Common myeloid progenitor, CD34-positive (primary cell): ENCODE measurements at regions not wholly inside any gene's neighbourhood (a gene's known extent, or its start where the extent isn't known, plus 50 kb on each side); places are given as distances from the start of the nearest gene placed in this dataset.
"Not testable (repeated sequence)": the region's sequence is repeated elsewhere in the genome, so short reads cannot be mapped to it uniquely, and the experiment has no call there.

Experiments used
- CTCF ChIA-PET: fragments of 350-600 bp; sonication (Branson Sonifier 250); formaldehyde crosslinking; loops from one replicate; lab custom pipeline; 2021; ENCODE audit warnings: antibody characterized with exemption; lab: Charles Lee
- POLR2A ChIA-PET: fragments of 350-600 bp; sonication (Branson Sonifier 250); formaldehyde crosslinking; loops from one replicate; lab custom pipeline; 2021; ENCODE audit warnings: antibody characterized with exemption; lab: Charles Lee
- DNase-seq, 3 donors: peaks; one replicate each; pipeline versions ENCODE4 v3.0.0 to v3.0.0-alpha.2; 2013
- H3K27ac ChIP-seq, 2 experiments: 1 replicate in 1 of 2; 2 replicates in 1 of 2; pipeline ENCODE4 v1.7.0; 2013; ENCODE audit warnings: inconsistent platforms in 2 of 2, low read length in 2 of 2, mild to moderate bottlenecking in 2 of 2, low read depth in 1 of 2, moderate library complexity in 1 of 2; ENCODE audit not compliant: severe bottlenecking in 2 of 2, insufficient read depth in 1 of 2, poor library complexity in 1 of 2
- H3K27me3 ChIP-seq, 5 experiments: replicated peaks in 2 of 5; 1 replicate in 3 of 5; 2 replicates in 2 of 5; pipeline versions ENCODE4 v1.6.1 to v1.7.0; 2013; ENCODE audit warnings: low read length in 4 of 5, mild to moderate bottlenecking in 2 of 5, moderate library complexity in 2 of 5, inconsistent platforms in 1 of 5; ENCODE audit not compliant: insufficient read depth in 5 of 5, control insufficient read depth in 4 of 5
- H3K36me3 ChIP-seq, 4 experiments: 1 replicate in 2 of 4; 2 replicates in 2 of 4; pipeline versions ENCODE4 v1.6.1 to v1.7.0; 2013; ENCODE audit warnings: low read length in 3 of 4, control low read depth in 1 of 4, mild to moderate bottlenecking in 1 of 4; ENCODE audit not compliant: control insufficient read depth in 4 of 4, insufficient read depth in 4 of 4
- H3K4me1 ChIP-seq, 4 experiments: 1 replicate in 3 of 4; 2 replicates in 1 of 4; pipeline versions ENCODE4 v1.6.1 to v1.7.1; 2013; ENCODE audit warnings: low read length in 3 of 4, mild to moderate bottlenecking in 3 of 4, control low read depth in 1 of 4, inconsistent platforms in 1 of 4, moderate library complexity in 1 of 4; ENCODE audit not compliant: control insufficient read depth in 4 of 4, insufficient read depth in 4 of 4; ENCODE audit errors: control extremely low read depth in 1 of 4
- H3K4me3 ChIP-seq, 7 experiments: 1 replicate in 4 of 7; 2 replicates in 3 of 7; pipeline versions ENCODE4 v1.5.1 to v1.7.0; 2013; ENCODE audit warnings: mild to moderate bottlenecking in 7 of 7, low read length in 6 of 7, moderate library complexity in 6 of 7, inconsistent platforms in 2 of 7, low read depth in 2 of 7, control low read depth in 1 of 7; ENCODE audit not compliant: insufficient read depth in 4 of 7, control insufficient read depth in 1 of 7; ENCODE audit errors: extremely low read depth in 1 of 7
- H3K9me3 ChIP-seq, 5 experiments: 1 replicate in 4 of 5; 2 replicates in 1 of 5; pipeline versions ENCODE4 v1.6.1 to v1.7.1; 2013; ENCODE audit warnings: low read length in 4 of 5, mild to moderate bottlenecking in 2 of 5, inconsistent platforms in 1 of 5, low read depth in 1 of 5, moderate library complexity in 1 of 5; ENCODE audit not compliant: control insufficient read depth in 4 of 5, insufficient read depth in 2 of 5; ENCODE audit errors: control extremely low read depth in 1 of 5
- WGBS: methylation state at CpG from one replicate; pipeline ENCODE4 v1.1.5; 2013; ENCODE audit not compliant: insufficient coverage; 5-methylcytosine and 5-hydroxymethylcytosine counted together

DNA sequence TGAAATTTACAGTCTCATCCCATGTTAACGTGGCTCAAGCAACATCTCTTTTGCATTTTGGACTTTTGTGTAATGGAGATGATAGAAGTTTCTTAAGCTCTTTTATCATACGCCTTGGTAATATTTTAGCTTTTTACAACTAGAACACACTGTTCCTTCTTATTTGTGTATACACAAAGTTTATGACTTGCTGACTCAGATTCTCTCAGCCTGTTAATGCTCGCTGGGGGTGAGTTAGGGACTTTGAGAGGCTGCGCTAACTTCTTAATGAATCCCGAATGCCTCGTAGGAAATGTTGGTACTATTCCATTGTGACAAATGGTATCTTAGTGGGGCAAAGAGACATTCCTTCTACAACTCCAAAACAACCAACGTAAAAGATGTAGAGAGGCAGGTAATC is 509.7 kb downstream of the DOK5 start:
- Histone ChIP-seq H3K36me3 (no peaks in the 10 kb centered on the region), H3K9me3 (no peaks in the 10 kb centered on the region), H3K27ac (no peak overlapping the region), H3K27me3 (no peaks in the 10 kb centered on the region), H3K4me3 (no peak overlapping the region), H3K4me1 (no peaks in the 10 kb centered on the region)
- no peak for DNase-seq
- 90% methylated on average over 2 of the region's 7 CpGs for WGBS
- ChIA-PET POLR2A (no interaction called here), CTCF (no interaction called here)

DNA sequence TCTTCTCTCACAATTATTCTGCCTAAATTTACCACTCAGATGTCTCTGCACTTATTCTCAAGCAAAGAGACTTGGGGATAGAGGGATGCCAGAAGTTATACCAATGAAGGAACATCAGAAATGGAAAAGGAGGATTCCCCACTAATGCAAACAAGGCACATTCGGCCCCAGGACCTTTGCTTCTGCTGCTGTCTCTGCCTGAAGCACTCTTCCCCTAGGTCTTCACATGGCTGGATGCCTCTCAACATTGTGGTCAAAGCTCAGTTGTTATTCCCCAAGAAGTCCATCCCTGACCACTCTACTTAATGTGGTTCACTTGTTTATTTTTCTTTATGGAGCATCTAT is 508.7 kb downstream of the DOK5 start:
- DNase-seq, result no peak
- CTCF ChIA-PET, result no interaction called here

DNA sequence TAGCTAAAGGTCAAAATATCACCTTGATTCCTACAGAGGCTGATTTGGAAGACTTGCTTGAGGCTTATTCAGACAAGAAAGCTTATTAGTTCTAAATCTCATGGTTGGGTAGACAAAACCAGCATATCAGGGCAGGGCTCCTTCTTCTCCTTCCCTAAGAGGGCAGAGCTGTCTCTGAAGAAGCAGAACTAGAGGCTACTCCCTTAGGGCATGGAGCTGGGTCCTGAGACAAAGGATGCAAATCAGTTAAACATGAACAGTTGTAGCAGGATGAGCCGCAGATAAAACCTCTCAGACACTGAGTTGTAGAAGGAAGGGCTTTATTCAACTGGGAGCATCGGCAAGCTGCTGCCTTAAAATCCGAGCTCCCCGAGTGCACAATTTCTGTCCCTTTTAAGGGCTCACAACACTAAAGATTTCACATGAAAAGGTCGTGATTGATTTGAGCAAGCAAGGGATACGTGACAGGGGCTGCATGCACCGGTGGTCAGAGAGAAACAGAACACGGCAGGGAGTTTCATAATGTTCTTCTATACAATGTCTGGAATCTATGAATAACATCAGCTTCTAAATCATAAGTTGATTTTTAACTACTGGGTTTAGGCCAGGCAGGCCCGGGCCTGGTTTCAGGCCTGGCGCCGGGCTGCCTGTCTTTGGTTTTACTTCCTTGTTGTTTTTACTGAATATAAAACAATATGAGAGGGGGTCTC is 508.2 kb downstream of the DOK5 start:
- H3K27ac ChIP-seq, DNase-seq, H3K27me3 ChIP-seq, H3K9me3 ChIP-seq, CTCF ChIA-PET, H3K36me3 ChIP-seq, POLR2A ChIA-PET, H3K4me3 ChIP-seq, H3K4me1 ChIP-seq: not testable (repeated sequence)
- 100% methylated on average over 1 of the region's 11 CpGs for WGBS

More for the DNA sequence above, 508.7 kb downstream of the DOK5 start:
- Histone ChIP-seq H3K9me3 (no peaks in the 10 kb centered on the region), H3K27me3 (no peaks in the 10 kb centered on the region), H3K27ac (no peak overlapping the region), H3K4me1 (no peaks in the 10 kb centered on the region), H3K36me3 (no peaks in the 10 kb centered on the region), H3K4me3 (no peak overlapping the region)
- WGBS, result 86% methylated on average over 1 of the region's 1 CpG
- POLR2A ChIA-PET, result no interaction called here

DNA sequence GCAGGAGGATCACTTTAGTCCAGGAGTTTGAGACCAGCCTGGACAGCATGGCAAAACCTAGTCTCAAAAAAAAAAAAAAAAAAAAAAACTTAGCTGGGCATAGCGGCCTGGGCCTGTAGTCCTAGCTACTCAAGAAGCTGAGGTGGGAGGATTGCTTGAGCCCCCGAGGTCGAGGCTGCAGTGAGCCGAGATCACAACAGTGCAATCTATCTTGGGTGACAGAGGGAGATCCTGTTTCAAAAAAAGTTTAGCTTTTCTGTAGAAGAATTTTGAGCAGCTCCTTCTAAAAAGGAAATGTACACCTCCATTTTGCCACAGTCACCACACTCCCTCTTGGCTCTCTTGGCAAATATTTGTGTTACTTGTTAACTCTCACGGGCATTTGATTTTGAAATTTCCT is 505.8 kb downstream of the DOK5 start:
- no peak overlapping the region for H3K27ac ChIP-seq
- no peaks in the 10 kb centered on the region for H3K9me3 ChIP-seq
- CTCF ChIA-PET, result no interaction called here
- H3K27me3 ChIP-seq, result no peaks in the 10 kb centered on the region
- H3K4me3 ChIP-seq, result no peak overlapping the region
- H3K36me3 ChIP-seq, result no peaks in the 10 kb centered on the region
- WGBS, result no CpG with 5 or more reads among the region's 5 CpGs
- no peaks in the 10 kb centered on the region for H3K4me1 ChIP-seq
- no peak for DNase-seq
- POLR2A ChIA-PET, result no interaction called here

DNA sequence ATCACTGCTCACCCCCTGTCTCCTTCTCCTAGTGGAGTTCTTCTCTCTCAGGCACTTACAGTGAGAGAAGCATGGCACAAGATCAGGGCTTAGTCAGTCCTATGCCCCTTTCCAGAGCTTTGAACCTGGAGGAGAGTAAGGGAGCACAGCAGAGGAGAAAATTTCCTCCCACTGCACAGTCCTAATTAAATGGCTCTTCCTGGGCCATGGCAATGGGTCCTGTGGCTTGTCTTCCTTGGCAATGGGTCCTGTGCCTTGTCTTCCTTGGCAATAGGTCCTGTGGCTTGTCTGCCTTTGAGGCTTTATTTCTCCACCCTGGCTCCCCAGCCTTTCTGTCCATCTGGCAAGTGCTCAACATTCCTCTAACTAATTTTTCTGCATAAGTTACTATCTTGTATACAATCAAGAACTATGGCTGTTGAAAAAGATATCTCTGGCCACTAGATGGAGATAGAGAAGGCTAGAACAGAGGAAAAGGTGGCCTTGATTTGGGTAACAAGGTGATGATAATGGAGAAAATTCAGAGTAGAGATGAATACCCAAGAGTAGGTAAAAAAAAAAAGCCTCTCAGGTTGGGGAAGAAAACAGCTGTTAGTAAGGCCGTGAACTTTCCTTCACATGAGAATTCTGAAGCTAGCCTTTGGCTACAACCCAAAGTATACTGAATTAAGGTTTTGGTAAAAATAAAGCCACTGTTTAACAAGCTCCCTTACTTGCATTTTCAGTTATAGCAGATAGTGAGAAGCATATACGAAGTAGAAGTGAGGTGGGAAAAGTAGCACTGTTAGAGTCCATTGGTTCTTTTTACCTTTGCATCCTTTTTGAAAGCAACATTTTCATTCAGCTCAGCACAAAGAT is 504.9 kb downstream of the DOK5 start:
- no peak for DNase-seq
- POLR2A ChIA-PET, result no interaction called here
- H3K27ac ChIP-seq, result no peak overlapping the region
- no peaks in the 10 kb centered on the region for H3K9me3 ChIP-seq
- H3K4me3 ChIP-seq, result no peak overlapping the region
- no peaks in the 10 kb centered on the region for H3K4me1 ChIP-seq
- H3K27me3 ChIP-seq, result no peaks in the 10 kb centered on the region
- no peaks in the 10 kb centered on the region for H3K36me3 ChIP-seq
- CTCF ChIA-PET, result no interaction called here
- WGBS, result no CpG with 5 or more reads among the region's 2 CpGs

DNA sequence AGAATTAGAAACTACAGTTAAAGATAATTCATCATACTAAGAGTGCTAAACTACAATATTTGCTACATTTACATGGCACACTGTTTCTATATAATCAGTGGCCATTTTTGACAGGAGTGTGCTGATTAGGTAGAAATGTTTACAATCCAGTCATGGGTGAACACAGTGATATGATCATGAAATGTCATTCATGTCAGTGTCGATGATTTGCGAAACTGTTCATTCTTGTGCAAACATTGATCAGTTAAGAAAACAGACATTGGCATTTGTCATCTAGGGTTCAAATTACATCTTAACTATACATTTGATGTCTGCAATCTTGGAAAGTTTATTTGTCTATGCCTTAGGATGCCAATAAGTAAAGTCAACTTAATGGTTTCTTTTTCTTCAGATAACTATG is 474.9 kb downstream of the DOK5 start:
- H3K4me1 ChIP-seq, result no peaks in the 10 kb centered on the region
- ChIA-PET POLR2A (no interaction called here), CTCF (no interaction called here)
- DNase-seq, result no peak
- no peak overlapping the region for H3K27ac ChIP-seq
- H3K36me3 ChIP-seq, result no peaks in the 10 kb centered on the region
- no peak overlapping the region for H3K4me3 ChIP-seq
- no peaks in the 10 kb centered on the region for H3K27me3 ChIP-seq
- no peaks in the 10 kb centered on the region for H3K9me3 ChIP-seq
- no CpG with 5 or more reads among the region's 2 CpGs for WGBS

DNA sequence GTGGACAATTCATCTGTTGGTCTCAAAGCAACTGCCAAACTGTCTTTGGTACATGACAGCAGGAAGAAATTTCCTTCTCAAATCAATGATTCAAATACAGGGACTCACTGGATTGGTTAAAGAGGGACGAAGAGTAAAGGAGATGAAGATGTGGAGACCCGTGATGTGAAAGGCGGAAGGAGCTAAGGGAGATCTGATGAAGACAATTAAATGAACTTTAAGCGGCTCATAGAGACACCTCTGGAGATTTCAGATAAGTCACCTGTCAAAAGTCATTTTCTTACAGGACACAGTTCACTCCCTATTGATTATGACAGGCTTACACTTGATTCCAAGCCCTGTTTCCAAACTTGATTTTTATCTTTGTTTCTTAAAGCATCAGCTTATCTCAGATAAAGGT is 466.3 kb downstream of the DOK5 start:
- Histone ChIP-seq H3K27me3 (no peaks in the 10 kb centered on the region), H3K9me3 (no peaks in the 10 kb centered on the region), H3K4me1 (no peaks in the 10 kb centered on the region), H3K36me3 (no peaks in the 10 kb centered on the region), H3K4me3 (no peak overlapping the region), H3K27ac (no peak overlapping the region)
- 80% methylated on average over 4 of the region's 4 CpGs for WGBS
- no peak for DNase-seq
- CTCF ChIA-PET, result no interaction called here
- POLR2A ChIA-PET, result no interaction called here
